Bronchial epithelial cell (primary cell): ENCODE measurements at regions not wholly inside any gene's neighbourhood (a gene's known extent, or its start where the extent isn't known, plus 50 kb on each side); places are given as distances from the start of the nearest gene placed in this dataset.

Experiments used
- DNase-seq: peaks from one replicate; pipeline ENCODE4 v3.0.0-alpha.2; 2010; ENCODE audit warnings: low read depth
- FAIRE-seq: peaks from 2 replicates; lab custom pipeline; 2011; peaks lifted over from hg19 to GRCh38; lab: Jason Lieb, UNC
- H3K27me3 ChIP-seq: 2 replicates; pipeline ENCODE4 v1.5.1; 2011; ENCODE audit warnings: low read length; ENCODE audit not compliant: control insufficient read depth, insufficient read depth
- H3K36me3 ChIP-seq: 2 replicates; pipeline ENCODE4 v1.5.1; 2011; ENCODE audit warnings: low read length; ENCODE audit not compliant: control insufficient read depth, insufficient read depth
- H3K4me3 ChIP-seq: 2 replicates; pipeline ENCODE4 v1.5.1; 2011; ENCODE audit warnings: mild to moderate bottlenecking, low read depth, low read length, control low read depth
- CTCF ChIP-seq: IDR thresholded peaks from 2 replicates; pipeline ENCODE4 v1.5.1; 2011; ENCODE audit warnings: mild to moderate bottlenecking, moderate library complexity, low read length, control low read depth, inconsistent platforms; ENCODE audit not compliant: insufficient read depth, severe bottlenecking

DNA sequence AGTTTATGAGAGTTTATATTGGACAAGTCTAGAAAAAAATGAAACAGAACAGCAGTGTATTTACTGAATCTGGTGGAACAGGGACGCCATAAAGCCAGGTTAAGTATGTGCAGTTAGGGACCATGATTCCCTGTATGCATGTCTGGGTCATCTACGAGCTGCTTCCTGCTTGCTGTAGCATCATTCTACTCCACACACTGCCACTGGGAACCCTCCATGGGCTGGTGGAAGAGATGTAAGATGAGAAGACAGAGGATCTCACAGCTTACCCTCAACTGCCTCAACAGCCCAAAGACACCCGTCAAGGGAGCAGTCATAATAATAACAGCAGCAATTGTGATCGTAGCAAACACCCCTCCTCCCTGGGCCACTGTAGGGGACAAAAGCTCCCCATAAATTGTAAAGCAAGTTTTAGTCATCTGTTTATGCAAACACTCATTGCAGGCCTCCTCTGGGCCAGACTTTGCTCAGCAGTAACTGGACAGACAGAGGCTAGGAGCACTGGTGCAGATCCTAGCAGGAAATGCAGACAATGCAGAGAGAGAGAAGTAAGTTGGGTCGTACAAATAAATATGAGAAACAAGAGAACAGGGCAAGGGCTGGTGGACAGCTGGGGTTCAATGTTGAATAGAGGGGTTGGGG is 188.0 kb downstream of the SOX9 start:
- Histone ChIP-seq H3K36me3 (no peaks in the 10 kb centered on the region), H3K4me3 (no peak overlapping the region), H3K27me3 (no peaks in the 10 kb centered on the region)
- DNase-seq (no peak), FAIRE-seq (no peak)
- TF ChIP-seq CTCF, result no peak

DNA sequence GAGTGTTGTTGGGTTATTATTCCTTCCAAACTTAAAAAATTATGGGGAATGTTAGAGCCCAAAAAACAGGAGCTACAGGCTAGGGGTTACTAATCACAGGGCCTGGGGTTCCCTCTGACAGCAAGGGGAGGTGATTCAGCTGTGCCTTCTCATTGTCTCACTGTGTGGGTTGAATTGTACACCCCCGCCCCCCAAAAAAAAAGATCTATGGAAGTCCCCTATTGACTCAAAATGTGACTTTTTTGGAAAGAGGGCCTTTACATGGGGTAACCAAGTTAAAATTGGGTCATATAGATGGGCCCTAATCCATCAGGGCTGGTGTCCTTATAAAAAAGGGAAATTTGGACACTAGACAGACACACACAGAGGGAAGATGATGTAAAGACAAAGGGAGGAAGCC is 190.2 kb downstream of the SOX9 start:
- FAIRE-seq, result no peak
- H3K4me3 ChIP-seq, result no peak overlapping the region
- TF ChIP-seq CTCF, result no peak
- no peaks in the 10 kb centered on the region for H3K27me3 ChIP-seq
- no peaks in the 10 kb centered on the region for H3K36me3 ChIP-seq
- DNase-seq, result no peak

DNA sequence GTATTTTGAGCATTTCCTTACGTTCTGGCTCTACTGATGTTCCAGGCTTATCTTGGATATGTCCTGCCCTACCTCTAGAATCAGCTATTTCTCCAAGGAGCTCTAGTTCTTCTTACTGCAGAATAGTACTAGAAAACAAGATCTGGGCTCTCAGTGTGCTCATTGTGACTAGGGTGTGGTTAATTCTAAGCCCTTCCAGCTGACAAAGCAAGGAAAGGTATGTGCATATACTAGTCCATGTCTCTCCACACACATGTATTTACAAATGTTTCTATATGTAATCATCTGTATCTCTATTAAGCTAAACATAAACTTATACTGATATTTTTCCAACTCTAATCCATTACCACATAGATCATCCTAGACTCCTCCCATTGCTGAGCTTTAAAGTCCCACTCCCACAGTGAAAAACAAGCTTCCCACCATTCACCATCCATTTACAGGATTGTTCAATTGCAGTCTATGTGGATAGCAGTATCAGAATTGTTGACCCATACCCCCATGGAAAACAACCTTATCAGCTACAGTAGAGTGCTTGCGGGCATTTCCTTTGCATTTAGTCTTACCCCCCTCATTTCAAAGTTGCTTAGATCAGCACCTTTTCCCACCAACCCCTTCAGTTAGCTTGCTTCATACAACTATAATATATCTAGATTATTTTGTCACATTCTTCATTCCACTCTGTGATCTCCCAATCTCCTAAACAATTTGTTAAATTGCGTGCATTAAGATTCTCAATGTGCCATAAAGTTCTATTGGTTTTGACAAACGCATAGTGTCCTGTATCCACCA is 194.5 kb downstream of the SOX9 start:
- TF ChIP-seq CTCF, result no peak
- H3K27me3 ChIP-seq, result no peaks in the 10 kb centered on the region
- DNase-seq, result no peak
- no peak for FAIRE-seq
- H3K4me3 ChIP-seq, result no peak overlapping the region
- H3K36me3 ChIP-seq, result no peaks in the 10 kb centered on the region

DNA sequence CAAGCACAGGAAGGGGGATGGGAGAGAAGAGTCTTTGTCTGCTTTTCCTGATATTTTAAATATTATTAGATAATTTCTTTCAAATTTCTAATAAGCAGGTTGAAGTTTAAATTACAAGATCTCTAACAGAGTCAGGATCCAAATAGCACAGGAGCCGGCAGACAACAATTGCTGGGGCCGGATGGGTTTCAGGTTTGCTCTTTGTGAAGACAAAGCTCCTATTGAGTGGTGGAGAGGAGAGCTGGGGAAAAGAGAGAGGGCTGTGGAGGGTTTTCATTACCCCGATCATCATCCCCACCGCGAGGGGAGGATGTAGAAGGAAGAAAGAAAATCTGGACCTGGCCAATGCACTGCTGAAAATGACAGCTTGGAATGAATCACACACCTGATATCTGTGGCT is 197.3 kb downstream of the SOX9 start:
- no peak overlapping the region for H3K4me3 ChIP-seq
- DNase-seq (no peak), FAIRE-seq (no peak)
- no peaks in the 10 kb centered on the region for H3K36me3 ChIP-seq
- TF ChIP-seq CTCF, result no peak
- H3K27me3 ChIP-seq, result no peaks in the 10 kb centered on the region

DNA sequence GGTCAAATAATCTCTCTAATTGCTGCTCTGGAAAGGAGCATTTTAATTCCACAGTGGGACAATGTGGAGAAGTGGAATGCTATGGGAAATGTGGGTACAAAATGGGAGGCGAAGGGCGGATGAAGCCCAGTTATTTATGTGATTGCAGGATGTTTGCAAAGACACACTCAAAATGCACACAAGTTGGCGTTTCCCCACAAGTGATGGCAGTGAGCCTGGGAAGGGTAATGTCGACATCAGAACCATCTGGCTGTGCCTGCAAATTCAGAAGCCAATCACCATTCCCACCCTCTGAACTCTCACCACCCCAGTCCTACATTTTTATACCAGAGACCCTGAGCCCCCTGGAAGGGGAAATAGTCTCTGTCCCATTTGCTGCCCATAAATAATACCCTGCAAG is 201.1 kb downstream of the SOX9 start:
- TF ChIP-seq CTCF, result no peak
- DNase-seq (no peak), FAIRE-seq (peak; percentile 13)

More for the DNA sequence above, 201.1 kb downstream of the SOX9 start:
- Histone ChIP-seq H3K4me3 (no peak overlapping the region), H3K36me3 (no peaks in the 10 kb centered on the region), H3K27me3 (no peaks in the 10 kb centered on the region)
